RPMI7951 (cell line): ENCODE measurements at regions not wholly inside any gene's neighbourhood (a gene's known extent, or its start where the extent isn't known, plus 50 kb on each side); places are given as distances from the start of the nearest gene placed in this dataset.

Source experiments
- DNase-seq: peaks from one replicate; pipeline ENCODE4 v3.0.0-alpha.2; 2012; ENCODE audit warnings: low read depth

DNA sequence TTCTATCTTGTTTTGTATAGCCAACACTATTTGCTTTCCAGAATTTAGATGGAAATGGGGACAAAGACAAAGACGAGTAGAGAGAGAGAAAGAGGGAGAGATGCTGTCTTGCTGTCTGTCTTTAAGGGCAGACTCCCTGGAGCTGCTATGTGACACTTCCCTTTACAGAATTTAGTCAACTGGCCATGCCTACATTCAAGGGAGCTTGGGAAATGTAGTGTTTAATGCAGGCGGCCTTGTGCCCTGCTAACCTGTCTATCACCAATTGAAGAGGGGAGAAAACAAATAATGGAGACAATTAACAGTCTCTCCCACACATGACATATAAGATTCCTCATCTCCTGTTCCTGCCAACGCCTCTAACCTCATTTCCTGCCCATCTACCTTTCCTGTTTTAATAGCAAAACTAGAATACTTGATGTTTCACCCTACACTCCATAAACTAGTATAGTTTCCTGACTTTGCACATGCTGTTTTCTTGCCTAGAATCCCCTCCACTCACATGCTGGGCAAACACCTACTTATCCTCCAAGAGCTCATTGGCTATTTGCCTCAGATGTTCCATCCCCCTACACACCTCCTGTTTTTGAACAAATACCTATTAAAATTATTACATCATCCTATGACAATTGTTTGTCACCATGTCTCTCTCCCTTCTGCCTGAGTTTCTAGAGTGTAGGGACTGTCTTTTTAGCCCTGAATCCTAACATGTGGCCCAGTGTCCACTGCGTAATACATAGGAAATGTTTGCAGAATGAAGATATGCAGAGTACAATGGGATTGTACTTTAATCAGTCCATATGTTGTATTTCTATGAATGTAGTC, 117.2 kb downstream of the SLC25A24 start:
- DNase-seq = no peak

GRCh38 chr1:108082001-108082400, 117.0 kb upstream of the VAV3 start:
- DNase-seq = no peak

- DNase-seq = no peak
Measured at GRCh38 chr1:108080448-108080847, 115.5 kb upstream of the VAV3 start.

- DNase-seq = no peak
Measured at GRCh38 chr1:108079440-108080025, 114.6 kb upstream of the VAV3 start.

GRCh38 chr1:108077991-108078390, 113.0 kb upstream of the VAV3 start:
- no peak for DNase-seq

- DNase-seq = no peak
Measured at GRCh38 chr1:108075055-108075454, 110.1 kb upstream of the VAV3 start.

DNA sequence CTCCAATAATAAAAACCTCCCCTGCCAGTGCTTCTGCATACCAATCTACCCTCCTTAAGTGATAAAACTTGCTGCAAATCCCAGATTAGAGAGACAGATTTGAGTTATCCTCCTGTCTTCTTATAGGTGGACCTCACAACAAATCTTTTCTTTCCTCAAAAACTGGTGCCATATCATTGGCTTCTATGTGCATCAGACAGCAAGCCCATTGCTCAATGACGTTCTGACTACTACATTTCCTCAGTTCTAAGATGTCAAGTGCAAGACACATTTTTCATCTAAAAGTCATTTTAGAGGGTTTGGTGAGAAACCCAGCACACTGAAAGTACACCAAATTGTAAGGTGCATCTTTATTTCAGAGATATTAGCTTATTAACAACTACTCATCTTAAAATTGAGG, 107.8 kb upstream of the VAV3 start:
- no peak for DNase-seq

GRCh38 chr1:108072212-108072611, 107.2 kb upstream of the VAV3 start:
- DNase-seq = no peak

DNA sequence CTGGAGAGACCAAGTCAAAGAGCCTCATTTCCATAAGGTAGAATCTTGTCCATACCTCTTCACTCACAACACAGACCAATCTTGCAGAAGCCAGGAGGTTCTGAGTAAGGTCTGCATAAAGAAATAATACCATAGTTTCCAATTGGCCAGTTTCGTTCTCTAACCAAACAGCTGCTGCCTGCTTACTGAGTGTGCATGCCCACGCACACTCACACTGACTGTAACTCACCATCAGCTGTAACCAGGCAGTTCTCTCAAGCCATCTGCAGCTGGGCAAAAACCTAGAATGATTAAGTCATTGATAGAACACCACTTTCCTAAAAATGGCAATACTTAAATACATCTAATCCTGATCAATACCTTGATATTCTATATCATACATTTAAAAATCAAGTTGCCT, 106.6 kb upstream of the VAV3 start:
- DNase-seq = no peak

DNA sequence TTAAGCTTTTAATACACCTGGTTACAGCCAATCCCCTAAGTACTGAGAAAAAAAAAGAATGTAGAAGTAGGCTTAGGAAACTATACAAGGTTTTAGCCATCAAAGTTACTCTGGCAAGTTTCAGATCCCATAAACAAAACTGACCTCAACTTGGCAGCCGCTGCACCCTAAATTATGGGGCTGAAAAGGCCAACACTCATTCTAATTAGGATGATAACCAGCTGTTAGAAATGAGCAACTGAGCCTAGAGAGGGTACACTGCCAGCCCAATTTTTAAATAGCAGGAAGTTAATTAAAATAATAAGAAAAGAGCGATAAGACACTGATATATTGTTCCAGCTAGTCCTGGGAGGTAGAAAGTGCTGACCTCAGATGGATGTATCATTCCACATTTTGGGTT, 105.7 kb upstream of the VAV3 start:
- DNase-seq = no peak

- no peak for DNase-seq
Measured at GRCh38 chr1:108067884-108068540, 103.0 kb upstream of the VAV3 start.

DNA sequence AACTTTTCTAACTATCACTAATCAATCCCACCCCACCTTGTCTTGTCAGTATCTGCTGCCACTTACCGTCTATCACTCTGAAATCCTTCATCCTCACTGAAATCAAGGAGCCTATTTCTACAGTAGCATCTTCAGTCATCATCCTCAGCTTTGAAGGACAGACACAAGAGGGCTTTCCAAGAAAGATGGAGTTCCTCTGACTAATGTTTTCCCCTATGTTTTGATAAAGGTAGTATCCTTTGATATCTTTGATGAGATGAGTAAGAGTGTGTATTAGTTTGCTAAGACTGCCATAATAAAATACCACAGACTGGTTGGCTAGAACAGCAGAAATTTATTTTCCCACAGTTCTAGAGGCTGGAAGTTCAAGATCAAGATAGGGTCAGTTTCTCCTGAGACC, 101.8 kb upstream of the VAV3 start:
- DNase-seq = no peak

- DNase-seq = no peak
Measured at GRCh38 chr1:108064255-108064654, 99.3 kb upstream of the VAV3 start.

GRCh38 chr1:108063703-108064102, 98.7 kb upstream of the VAV3 start:
- no peak for DNase-seq

DNA sequence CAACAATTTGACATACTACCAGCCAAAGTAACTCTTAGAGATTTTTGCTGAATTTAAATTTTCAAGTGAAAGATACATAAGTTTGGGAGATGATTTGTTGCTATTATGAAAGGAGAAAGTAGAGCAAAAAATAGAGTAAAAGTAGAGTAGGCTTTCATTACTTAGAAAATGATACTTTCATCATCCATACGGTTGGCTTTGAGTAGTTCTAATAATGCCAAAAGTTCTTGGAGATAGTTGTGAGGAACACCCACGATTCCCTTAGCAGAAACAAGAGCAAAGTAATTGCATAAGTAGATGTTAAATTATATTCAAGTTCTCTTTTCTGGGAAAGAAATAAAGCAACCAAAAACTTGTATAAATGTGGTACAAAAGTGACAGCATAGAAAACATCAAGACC, 95.0 kb upstream of the VAV3 start:
- DNase-seq = no peak

DNA sequence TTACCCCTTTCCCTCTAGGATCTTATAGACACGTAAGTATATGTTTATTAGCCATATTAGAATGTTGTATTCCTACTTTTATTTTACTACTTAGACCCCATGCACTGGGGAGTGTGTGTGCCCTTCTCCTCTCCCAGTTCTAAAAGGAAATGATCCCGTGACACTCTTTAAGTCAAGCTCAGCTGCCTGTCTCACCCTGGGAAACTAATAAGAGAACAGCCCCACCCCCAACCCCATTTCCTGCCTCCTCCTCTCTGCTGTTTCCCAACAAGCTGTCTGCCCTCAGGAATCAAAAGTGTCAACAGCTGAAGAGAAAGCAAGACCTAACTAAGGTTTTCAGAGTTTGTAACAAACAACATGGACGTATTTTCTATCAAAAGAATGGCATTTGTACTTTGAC, 92.6 kb upstream of the VAV3 start:
- peak; percentile 28 for DNase-seq

DNA sequence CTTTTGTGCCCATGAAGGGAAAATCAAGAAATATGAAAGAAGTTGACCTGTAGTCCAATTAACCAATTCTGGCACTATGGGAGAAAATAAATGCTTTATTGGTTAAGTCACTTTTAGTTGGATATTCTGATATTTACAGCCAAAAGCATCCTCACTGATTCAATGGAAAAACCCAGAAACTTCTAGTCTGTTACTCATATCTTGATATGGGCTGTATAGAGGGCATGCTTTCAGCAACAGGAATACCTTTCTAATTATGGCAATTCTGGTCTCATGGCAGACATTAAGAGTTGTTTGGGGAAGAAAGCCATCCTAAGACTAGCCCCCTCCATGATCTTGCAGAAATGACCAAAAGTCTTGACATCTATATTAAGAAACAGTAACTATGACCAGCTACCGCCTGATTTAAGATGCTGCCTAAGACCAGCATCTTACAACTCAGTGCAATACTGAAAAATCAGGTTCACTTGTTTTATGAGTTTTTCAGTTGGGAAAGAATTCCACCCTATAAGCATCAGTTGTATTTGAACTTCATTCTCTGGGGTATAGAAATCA, 91.5 kb upstream of the VAV3 start:
- no peak for DNase-seq

DNA sequence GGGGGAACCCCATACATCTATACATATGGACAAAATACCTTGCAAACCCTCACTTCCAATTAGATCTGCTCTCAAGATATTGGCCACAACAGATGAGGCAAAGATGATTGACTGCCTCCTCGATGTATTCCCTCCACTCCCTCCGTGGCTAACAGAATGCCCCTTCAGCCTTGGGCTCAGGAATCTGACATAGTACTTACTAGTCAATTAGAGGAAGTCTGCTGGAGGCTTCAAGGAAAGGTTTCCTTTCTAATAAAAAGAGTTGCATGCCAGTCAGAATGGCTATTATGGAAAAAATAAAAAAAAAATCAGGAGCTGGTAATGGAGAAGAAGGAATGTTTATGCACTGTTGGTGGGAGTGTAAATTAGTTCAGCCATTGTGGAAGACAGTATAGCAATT, 90.4 kb upstream of the VAV3 start:
- no peak for DNase-seq

GRCh38 chr1:108054396-108054795, 89.4 kb upstream of the VAV3 start:
- no peak for DNase-seq

DNA sequence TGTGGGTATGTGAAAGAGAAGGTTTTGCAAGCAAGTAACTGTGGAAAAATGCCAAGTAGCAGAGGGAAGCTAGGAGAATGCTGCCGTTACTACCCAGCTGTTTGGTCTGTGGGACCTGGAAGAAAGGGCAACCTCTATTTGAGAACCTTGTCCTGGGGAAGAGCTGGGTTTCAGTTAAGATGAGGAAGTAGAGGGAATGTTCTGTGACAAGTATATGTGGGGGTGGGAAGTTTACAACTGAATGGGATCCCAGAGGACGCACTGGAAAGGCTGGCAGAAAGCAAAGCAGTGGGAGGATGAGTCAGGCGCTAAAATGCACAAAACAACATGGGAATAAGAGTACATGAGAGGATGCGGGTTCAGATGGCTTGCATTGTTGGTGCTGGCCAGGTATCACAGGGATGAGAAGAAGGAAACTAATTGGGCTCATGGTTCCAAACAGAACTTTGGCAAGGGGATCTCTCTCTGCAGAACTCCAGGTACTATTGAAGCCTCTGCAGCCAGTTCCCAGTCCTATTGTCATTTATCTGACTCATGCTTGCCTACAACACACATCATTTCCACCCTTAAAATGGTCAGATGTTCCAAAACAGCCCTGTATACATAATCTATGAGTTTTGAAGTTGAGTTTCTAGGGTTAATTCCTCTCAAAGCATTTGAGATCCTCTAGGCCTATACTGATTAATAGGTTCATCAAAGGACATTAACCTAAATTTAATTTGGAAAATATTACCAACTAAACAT, 88.5 kb upstream of the VAV3 start:
- peak; percentile 44 for DNase-seq

GRCh38 chr1:108051631-108052377, 86.8 kb upstream of the VAV3 start:
- DNase-seq = no peak
